A549 (cell line): ENCODE measurements at regions not wholly inside any gene's neighbourhood (a gene's known extent, or its start where the extent isn't known, plus 50 kb on each side); places are given as distances from the start of the nearest gene placed in this dataset.

ENCODE experiments used
- ATAC-seq, 2 experiments: fragments of 200-7000 bp in 1 of 2; fragments of >200 bp in 1 of 2; cut with Nextera tagmentation in 1 of 2; cut with Tn5 transposase in 1 of 2; 3 replicates each; pipeline versions ENCODE4 v1.8.0 to v1.9.1; 2018 to 2020; ENCODE audit warnings: mild to moderate bottlenecking in 1 of 2, moderate library complexity in 1 of 2
- CTCF ChIA-PET: fragments of 300-600 bp; sonication (Branson Sonifier 250); formaldehyde crosslinking; extraction: SDS; loops from one replicate; lab custom pipeline; 2021; ENCODE audit warnings: antibody characterized with exemption, inconsistent platforms; lab: Yijun Ruan, JAX
- POLR2A ChIA-PET: fragments of 350-600 bp; formaldehyde crosslinking; extraction: SDS; loops from one replicate; lab custom pipeline; 2021; ENCODE audit warnings: antibody characterized with exemption, inconsistent platforms; lab: Yijun Ruan, JAX
- DNase-seq, 2 experiments: peaks; one replicate each; pipeline versions ENCODE4 v3.0.0 to v3.0.0-alpha.2; 2011 to 2016; ENCODE audit warnings: low read depth in 1 of 2, low spot score in 1 of 2
- FAIRE-seq: peaks from 2 replicates; lab custom pipeline; 2011; peaks lifted over from hg19 to GRCh38; lab: Jason Lieb, UNC
- H3K27ac ChIP-seq, 2 experiments: fragments of >200 bp; sonication (Bioruptor Twin); formaldehyde crosslinking; 3 replicates each; pipeline ENCODE4 v1.5.1; 2016 to 2017
- H3K4me1 ChIP-seq: fragments of >200 bp; sonication (Bioruptor Twin); formaldehyde crosslinking; 3 replicates; pipeline ENCODE4 v1.6.1; 2016
- H3K4me2 ChIP-seq: fragments of >200 bp; sonication (Bioruptor Twin); formaldehyde crosslinking; 3 replicates; pipeline ENCODE4 v1.6.1; 2016
- H3K4me3 ChIP-seq: fragments of >200 bp; sonication (Bioruptor Twin); formaldehyde crosslinking; 3 replicates; pipeline ENCODE4 v1.5.1; 2016
- H3K9me3 ChIP-seq: fragments of >200 bp; sonication (Bioruptor Twin); formaldehyde crosslinking; 3 replicates; pipeline ENCODE4 v1.6.1; 2016
- ATOH8 ChIP-seq: fragments of 250-450 bp; sonication (Bioruptor Pico); IDR thresholded peaks from 2 replicates; pipeline ENCODE4 v1.5.0; 2020; ENCODE audit warnings: low read depth, mild to moderate bottlenecking, moderate library complexity
- CBX2 ChIP-seq: fragments of 200-600 bp; sonication (generic); IDR thresholded peaks from 2 replicates; pipeline ENCODE4 v1.6.1; 2016; ENCODE audit warnings: low read depth, mild to moderate bottlenecking, borderline replicate concordance
- CHD4 ChIP-seq: fragments of 200-600 bp; sonication (generic); IDR thresholded peaks from 2 replicates; pipeline ENCODE4 v1.6.1; 2016; ENCODE audit warnings: antibody characterized with exemption, mild to moderate bottlenecking, borderline replicate concordance
- EHF ChIP-seq: fragments of 250-450 bp; sonication (Bioruptor Pico); IDR thresholded peaks from 2 replicates; pipeline ENCODE4 v1.5.0; 2020; ENCODE audit warnings: mild to moderate bottlenecking
- FOSB ChIP-seq: fragments of 250-450 bp; sonication (Bioruptor Pico); IDR thresholded peaks from 2 replicates; pipeline ENCODE4 v1.5.0; 2020; ENCODE audit warnings: mild to moderate bottlenecking, moderate library complexity
- HDAC2 ChIP-seq: fragments of 200-600 bp; sonication (generic); IDR thresholded peaks from 2 replicates; pipeline ENCODE4 v1.6.1; 2016
- HEYL ChIP-seq: fragments of 250-450 bp; sonication (Bioruptor Pico); IDR thresholded peaks from 2 replicates; pipeline ENCODE4 v1.8.0; 2021; ENCODE audit warnings: mild to moderate bottlenecking, moderate library complexity
- HOXB13 ChIP-seq: fragments of 250-450 bp; sonication (Bioruptor Pico); IDR thresholded peaks from 2 replicates; pipeline ENCODE4 v1.5.0; 2020; ENCODE audit warnings: low read depth, mild to moderate bottlenecking, moderate library complexity
- JUN ChIP-seq, 2 experiments: fragments of >200 bp; sonication (Bioruptor Twin); formaldehyde crosslinking; IDR thresholded peaks; 2 replicates in 1 of 2; 3 replicates in 1 of 2; pipeline ENCODE4 v1.6.1; 2016 to 2017
- KDM1A ChIP-seq: fragments of 200-600 bp; sonication (generic); IDR thresholded peaks from 2 replicates; pipeline ENCODE4 v1.6.1; 2016; ENCODE audit warnings: low read depth, mild to moderate bottlenecking
- KDM5A ChIP-seq: fragments of 200-600 bp; sonication (generic); IDR thresholded peaks from 2 replicates; pipeline ENCODE4 v1.6.1; 2016; ENCODE audit warnings: antibody characterized with exemption, mild to moderate bottlenecking
- MAX ChIP-seq: IDR thresholded peaks from 2 replicates; pipeline ENCODE4 v1.6.1; 2012
- MAZ ChIP-seq: fragments of 150-350 bp; IDR thresholded peaks from 2 replicates; pipeline ENCODE4 v1.6.1; 2014; ENCODE audit warnings: antibody characterized with exemption, low read depth, low read length, borderline replicate concordance
- NFE2L2 ChIP-seq: fragments of 150-350 bp; conservative IDR thresholded peaks from 2 replicates; pipeline ENCODE4 v1.6.1; 2014; ENCODE audit warnings: low read length
- NPAS2 ChIP-seq: fragments of 250-450 bp; sonication (Bioruptor Pico); IDR thresholded peaks from 2 replicates; pipeline ENCODE4 v1.8.0; 2022; ENCODE audit warnings: mild to moderate bottlenecking, moderate library complexity, borderline replicate concordance
- PBX3 ChIP-seq: IDR thresholded peaks from 2 replicates; pipeline ENCODE4 v1.6.1; 2012
- POLR2AphosphoS2 ChIP-seq: conservative IDR thresholded peaks from 2 replicates; pipeline ENCODE4 v1.6.1; 2012; ENCODE audit warnings: low read length, improper control_type of control experiment, inconsistent platforms
- RAD21 ChIP-seq, 2 experiments: fragments of >200 bp in 1 of 2; sonication (Bioruptor Twin) in 1 of 2; formaldehyde crosslinking in 1 of 2; IDR thresholded peaks in 1 of 2; conservative IDR thresholded peaks in 1 of 2; 2 replicates in 1 of 2; 3 replicates in 1 of 2; pipeline ENCODE4 v1.6.1; 2012 to 2018; ENCODE audit warnings: inconsistent platforms in 1 of 2
- RCOR1 ChIP-seq: fragments of 150-350 bp; IDR thresholded peaks from 2 replicates; pipeline ENCODE4 v1.6.1; 2014; ENCODE audit warnings: antibody characterized with exemption, low read length, low read depth
- RNF2 ChIP-seq: fragments of 200-600 bp; sonication (generic); IDR thresholded peaks from 2 replicates; pipeline ENCODE4 v1.6.1; 2016; ENCODE audit warnings: low read depth, mild to moderate bottlenecking, antibody characterized with exemption, moderate library complexity, borderline replicate concordance
- SMC3 ChIP-seq: fragments of >200 bp; sonication (Bioruptor Twin); formaldehyde crosslinking; IDR thresholded peaks from 3 replicates; pipeline ENCODE4 v1.6.1; 2018; ENCODE audit warnings: inconsistent platforms
- SREBF2 ChIP-seq: fragments of 450-650 bp; IDR thresholded peaks from 2 replicates; pipeline ENCODE4 v1.6.1; 2014; ENCODE audit warnings: mild to moderate bottlenecking, moderate library complexity
- ZC3H11A ChIP-seq: fragments of 450-650 bp; IDR thresholded peaks from 2 replicates; pipeline ENCODE4 v1.6.1; 2014; ENCODE audit warnings: antibody characterized with exemption, mild to moderate bottlenecking
- ZSCAN20 ChIP-seq: fragments of 250-450 bp; sonication (Bioruptor Pico); IDR thresholded peaks from 2 replicates; pipeline ENCODE4 v1.8.0; 2022; ENCODE audit warnings: mild to moderate bottlenecking, moderate library complexity
- WGBS: methylation state at CpG from one replicate; pipeline ENCODE4 v1.1.6; 2017; ENCODE audit errors: missing lambda C conversion rate; 5-methylcytosine and 5-hydroxymethylcytosine counted together

- ChIA-PET CTCF (no interaction called here), POLR2A (no interaction called here)
- FAIRE-seq (no peak), ATAC-seq (no peak), DNase-seq (peak in 1 of 2 experiments; percentile 3)
- Histone ChIP-seq H3K4me3 (no peak overlapping the region), H3K4me1 (no peaks in the 10 kb centered on the region), H3K9me3 (no peaks in the 10 kb centered on the region), H3K27ac (no peak overlapping the region), H3K4me2 (no peak overlapping the region)
- 22% methylated on average over 1 of the region's 1 CpG for WGBS
- TF ChIP-seq MAZ (no peak), NPAS2 (CRISPR knock-in tag) (no peak), RAD21 (conservative IDR thresholded peaks at IDR 0.05 in 1 of 2, IDR thresholded peaks at IDR 0.05 in 1 of 2) (peak in 1 of 2 experiments; percentile 26; a peak in 1 of 5 replicates), CHD4 (no peak), PBX3 (no peak)
Observed at GRCh38 chr7:83791737-83792136, 142.8 kb upstream of the SEMA3E start.

GRCh38 chr7:83786858-83787257 is 137.9 kb upstream of the SEMA3E start:
- no peak for FAIRE-seq
- H3K4me1 ChIP-seq, result no peaks in the 10 kb centered on the region
- CTCF ChIA-PET, result no interaction called here
- TF ChIP-seq SREBF2, result no peak
- TF ChIP-seq HDAC2, result no peak
- TF ChIP-seq CBX2, result no peak
- TF ChIP-seq POLR2AphosphoS2, result no peak
- no peak for TF ChIP-seq ZSCAN20
- TF ChIP-seq HEYL (CRISPR knock-in tag), result no peak
- no peak for TF ChIP-seq FOSB (CRISPR knock-in tag)
- no peak for TF ChIP-seq RCOR1
- TF ChIP-seq KDM5A, result no peak
- no peak for TF ChIP-seq ATOH8 (CRISPR knock-in tag)
- TF ChIP-seq MAX, result no peak
- no peak for TF ChIP-seq NFE2L2
- TF ChIP-seq, all 56 proteins: peak for 0
- no peak for DNase-seq
- ATAC-seq, result no peak
- H3K27ac ChIP-seq, result no peak overlapping the region
- POLR2A ChIA-PET, result no interaction called here
- no peaks in the 10 kb centered on the region for H3K9me3 ChIP-seq
- H3K4me2 ChIP-seq, result no peak overlapping the region
- H3K4me3 ChIP-seq, result no peak overlapping the region
- WGBS, result 90% methylated on average over 2 of the region's 2 CpGs

GRCh38 chr7:83782628-83783027 is 133.7 kb upstream of the SEMA3E start:
- TF ChIP-seq HEYL (CRISPR knock-in tag) (no peak), JUN (IDR thresholded peaks at IDR 0.05) (no peak)
- TF ChIP-seq, all 56 proteins: peak for 0
- ChIA-PET POLR2A (no interaction called here), CTCF (no interaction called here)
- Histone ChIP-seq H3K9me3 (no peaks in the 10 kb centered on the region), H3K4me1 (no peaks in the 10 kb centered on the region), H3K4me3 (no peak overlapping the region), H3K27ac (no peak overlapping the region), H3K4me2 (no peak overlapping the region)
- 56% methylated on average over 2 of the region's 2 CpGs for WGBS
- DNase-seq, result no peak
- no peak for ATAC-seq
- no peak for FAIRE-seq

GRCh38 chr7:83778073-83778443 is 129.1 kb upstream of the SEMA3E start:
- no peak overlapping the region for H3K4me3 ChIP-seq
- TF ChIP-seq RNF2 (no peak), RCOR1 (no peak), EHF (no peak), NFE2L2 (no peak), KDM1A (no peak), HDAC2 (no peak), SMC3 (no peak), HOXB13 (CRISPR knock-in tag) (no peak), CBX2 (no peak), ZC3H11A (no peak)
- ChIA-PET CTCF (no interaction called here), POLR2A (no interaction called here)
- WGBS, result 7% methylated on average over 1 of the region's 1 CpG
- no peak overlapping the region for H3K4me2 ChIP-seq
- H3K9me3 ChIP-seq, result no peaks in the 10 kb centered on the region
- no peak overlapping the region for H3K27ac ChIP-seq
- DNase-seq, result no peak
- FAIRE-seq, result no peak
- ATAC-seq, result no peak
- no peaks in the 10 kb centered on the region for H3K4me1 ChIP-seq
